Activated T-helper 9 cell treated with anti-CD3 and anti-CD28 coated beads, Interleukin-2, amount 50 U/mL, for 16 hours (primary cell): ENCODE measurements at regions not wholly inside any gene's neighbourhood (a gene's known extent, or its start where the extent isn't known, plus 50 kb on each side); places are given as distances from the start of the nearest gene placed in this dataset.

Source experiments
- DNase-seq: peaks from one replicate; pipeline ENCODE4 v3.0.0-alpha.2; 2020; ENCODE audit warnings: low read depth

GRCh38 chr10:21207852-21208646 lies 310.9 kb upstream of the NEBL start:
- no peak for DNase-seq

GRCh38 chr10:21205328-21205727 lies 308.2 kb upstream of the NEBL start:
- no peak for DNase-seq

GRCh38 chr10:21203473-21204107 lies 306.5 kb upstream of the NEBL start:
- DNase-seq = no peak

- DNase-seq = no peak
Observed at GRCh38 chr10:21202776-21203462, 305.8 kb upstream of the NEBL start.

GRCh38 chr10:21199501-21199900 lies 302.4 kb upstream of the NEBL start:
- DNase-seq = no peak

- no peak for DNase-seq
Observed at GRCh38 chr10:21197838-21198237, 300.7 kb upstream of the NEBL start.

DNA sequence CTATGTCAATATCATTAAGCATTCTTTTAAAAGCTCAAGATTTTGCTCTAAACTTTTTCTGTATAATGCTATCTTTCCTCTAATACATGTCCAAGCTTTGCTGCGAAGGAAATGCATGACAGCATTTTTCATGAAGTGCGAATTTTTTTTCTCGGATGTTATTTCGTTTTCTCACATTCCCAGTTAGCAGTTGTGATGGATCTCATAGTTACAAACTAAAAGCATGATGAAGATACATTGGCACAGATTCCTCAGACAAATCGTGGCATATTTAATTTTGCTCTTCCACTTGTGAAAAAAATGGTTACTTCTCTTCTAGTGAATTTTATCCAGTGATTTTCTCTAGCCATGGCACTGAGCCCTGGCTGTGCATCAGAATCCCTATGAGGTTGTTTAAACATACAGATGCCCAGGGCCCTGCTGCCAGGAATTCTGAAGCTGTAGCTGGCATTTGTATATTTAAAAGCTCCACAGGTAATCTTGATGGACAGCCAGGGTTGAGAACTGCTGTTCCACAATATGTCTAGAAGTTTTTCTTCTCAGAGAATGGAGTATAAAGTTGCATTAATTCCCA lies 299.8 kb upstream of the NEBL start:
- no peak for DNase-seq

- DNase-seq = no peak
Observed at GRCh38 chr10:21195252-21195651, 298.1 kb upstream of the NEBL start.

- no peak for DNase-seq
Observed at GRCh38 chr10:21194510-21194993, 297.4 kb upstream of the NEBL start.

GRCh38 chr10:21193196-21193595 lies 296.1 kb upstream of the NEBL start:
- no peak for DNase-seq

- no peak for DNase-seq
Observed at GRCh38 chr10:21191512-21191911, 294.4 kb upstream of the NEBL start.

DNA sequence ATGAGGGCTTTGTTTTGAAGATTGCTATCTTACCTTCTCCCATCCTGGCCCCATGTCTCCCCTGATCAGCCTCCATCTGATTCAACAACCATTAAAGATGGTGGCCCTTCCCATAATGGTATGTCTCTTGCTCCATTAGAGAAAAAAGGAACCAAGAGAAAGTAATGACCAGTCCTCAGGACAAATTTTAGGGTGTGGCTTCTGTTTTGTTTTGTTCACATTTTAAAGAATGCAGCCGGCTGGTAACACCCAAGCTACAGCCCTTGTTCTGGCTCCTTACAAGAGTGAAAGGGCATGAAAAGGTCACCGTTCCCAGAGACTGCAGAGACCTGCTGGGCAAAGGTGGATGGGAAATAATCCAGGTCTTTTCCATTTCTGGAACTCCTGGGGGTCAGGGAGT lies 287.9 kb upstream of the NEBL start:
- no peak for DNase-seq

- DNase-seq = no peak
Observed at GRCh38 chr10:21184216-21184615, 287.1 kb upstream of the NEBL start.

DNA sequence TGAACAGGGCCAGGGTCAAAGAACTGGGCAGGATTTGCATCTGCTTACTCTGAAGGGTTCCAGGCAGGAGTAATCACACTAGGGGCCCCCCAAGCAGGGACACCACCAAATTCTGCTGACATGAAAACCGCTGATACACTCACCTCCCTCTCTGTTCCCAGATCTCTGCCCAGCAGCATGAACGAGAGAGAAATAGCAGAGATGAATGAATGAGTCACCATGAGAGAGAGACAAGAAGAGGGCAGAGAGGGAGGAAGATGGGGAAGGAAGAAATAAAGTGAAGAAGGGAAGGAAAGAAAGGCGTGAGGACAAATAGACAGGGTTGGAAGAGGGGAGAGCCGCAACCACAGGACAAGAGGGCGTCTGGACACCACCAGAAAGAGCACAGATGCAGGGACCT lies 285.9 kb upstream of the NEBL start:
- no peak for DNase-seq

DNA sequence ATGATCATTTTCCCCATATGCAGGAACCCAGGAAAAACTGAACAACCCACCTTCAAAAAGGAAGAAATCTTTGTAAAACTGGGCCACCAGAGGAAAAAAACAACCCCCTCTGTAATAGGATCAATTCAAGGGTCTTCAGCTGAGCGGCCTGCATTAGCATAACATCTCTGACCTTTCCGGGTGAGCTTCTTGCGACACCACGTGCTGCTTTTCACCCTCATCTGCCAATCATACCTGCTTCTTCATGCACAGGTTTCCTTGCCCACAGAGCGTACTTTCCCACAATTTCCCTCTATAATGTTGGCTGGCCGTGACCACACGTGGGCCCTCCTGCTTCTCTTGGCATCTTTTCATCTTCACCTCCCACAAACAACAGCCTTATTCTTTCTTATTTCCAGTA lies 284.3 kb upstream of the NEBL start:
- no peak for DNase-seq

- DNase-seq = no peak
Observed at GRCh38 chr10:21180604-21181003, 283.5 kb upstream of the NEBL start.

- DNase-seq = no peak
Observed at GRCh38 chr10:21176934-21177480, 279.9 kb upstream of the NEBL start.

- DNase-seq = no peak
Observed at GRCh38 chr10:21175797-21176196, 278.7 kb upstream of the NEBL start.

GRCh38 chr10:21174715-21175495 lies 277.8 kb upstream of the NEBL start:
- DNase-seq = no peak

GRCh38 chr10:21173802-21174714 lies 276.9 kb upstream of the NEBL start:
- no peak for DNase-seq
